ENCODE measurements at regions not wholly inside any gene's neighbourhood (a gene's known extent, or its start where the extent isn't known, plus 50 kb on each side); places are given as distances from the start of the nearest gene placed in this dataset.

DNA sequence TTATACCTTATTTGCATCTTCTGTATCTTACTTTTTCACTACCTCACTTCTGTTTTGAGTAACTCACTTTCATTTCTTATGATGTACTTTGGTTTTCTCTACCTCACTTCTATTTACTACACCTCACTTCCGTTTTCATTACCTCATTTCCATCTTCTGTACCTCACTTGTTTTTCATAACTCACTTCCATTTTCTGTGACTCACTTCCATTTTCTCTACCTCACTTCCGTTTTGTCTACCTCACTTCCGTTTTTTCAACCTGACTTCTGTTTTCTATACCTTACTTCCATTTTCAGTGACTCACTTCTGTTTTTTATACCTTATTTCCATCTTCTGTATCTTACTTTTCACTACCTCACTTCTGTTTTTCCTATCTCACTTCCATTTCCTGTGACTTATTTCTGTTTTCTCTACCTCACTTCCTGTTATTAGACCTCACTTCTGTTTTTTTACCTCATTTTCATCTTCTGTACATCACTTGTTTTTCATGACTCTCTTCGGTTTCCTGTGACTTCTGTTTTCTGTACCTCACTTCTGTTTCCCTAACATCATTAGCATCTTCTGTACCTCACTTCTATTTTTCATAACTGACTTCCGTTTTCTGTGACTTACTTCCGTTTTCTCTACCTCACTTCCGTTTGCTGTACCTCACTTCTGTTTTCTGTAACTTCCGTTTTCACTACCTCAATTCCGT, 493.1 kb upstream of the AKR1E2 start:
- Histone ChIP-seq H3K27me3 (ENCODE audit: insufficient read depth, low read length, poor library complexity) (no peaks in the 10 kb centered on the region), H3K27ac (ENCODE audit: low read length) (no peak overlapping the region), H3K9ac (ENCODE audit: low read depth, low read length) (no peak overlapping the region), H3K79me2 (ENCODE audit: insufficient read depth, low read length) (no peaks in the 10 kb centered on the region), H4K20me1 (ENCODE audit: insufficient read depth, low read length) (no peaks in the 10 kb centered on the region), H2AFZ (ENCODE audit: low read depth, low read length) (no peak overlapping the region), H3K4me3 (ENCODE audit: low read depth in 1 of 2, low read length in 2 of 2) (no peak overlapping the region), H3K36me3 (ENCODE audit: insufficient read depth, low read length) (no peaks in the 10 kb centered on the region), H3K9me3 (ENCODE audit: insufficient read depth, low read length, severe bottlenecking) (no peaks in the 10 kb centered on the region), H3K4me1 (ENCODE audit: insufficient read depth, low read length) (no peaks in the 10 kb centered on the region), H3K4me2 (ENCODE audit: insufficient read depth, low read length) (no peak overlapping the region)
- no peak for DNase-seq
- ATAC-seq (ENCODE audit: insufficient read depth, low read depth) = no peak
- TF ChIP-seq, protein P1, sequence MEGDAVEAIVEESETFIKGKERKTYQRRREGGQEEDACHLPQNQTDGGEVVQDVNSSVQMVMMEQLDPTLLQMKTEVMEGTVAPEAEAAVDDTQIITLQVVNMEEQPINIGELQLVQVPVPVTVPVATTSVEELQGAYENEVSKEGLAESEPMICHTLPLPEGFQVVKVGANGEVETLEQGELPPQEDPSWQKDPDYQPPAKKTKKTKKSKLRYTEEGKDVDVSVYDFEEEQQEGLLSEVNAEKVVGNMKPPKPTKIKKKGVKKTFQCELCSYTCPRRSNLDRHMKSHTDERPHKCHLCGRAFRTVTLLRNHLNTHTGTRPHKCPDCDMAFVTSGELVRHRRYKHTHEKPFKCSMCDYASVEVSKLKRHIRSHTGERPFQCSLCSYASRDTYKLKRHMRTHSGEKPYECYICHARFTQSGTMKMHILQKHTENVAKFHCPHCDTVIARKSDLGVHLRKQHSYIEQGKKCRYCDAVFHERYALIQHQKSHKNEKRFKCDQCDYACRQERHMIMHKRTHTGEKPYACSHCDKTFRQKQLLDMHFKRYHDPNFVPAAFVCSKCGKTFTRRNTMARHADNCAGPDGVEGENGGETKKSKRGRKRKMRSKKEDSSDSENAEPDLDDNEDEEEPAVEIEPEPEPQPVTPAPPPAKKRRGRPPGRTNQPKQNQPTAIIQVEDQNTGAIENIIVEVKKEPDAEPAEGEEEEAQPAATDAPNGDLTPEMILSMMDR (IDR thresholded peaks at IDR 0.05; ENCODE audit: borderline replicate concordance, extremely low read depth, low read length, poor library complexity, severe bottlenecking) = no peak
- TF ChIP-seq EZH2 (IDR thresholded peaks at IDR 0.05; ENCODE audit: borderline replicate concordance, low read depth, low read length, severe bottlenecking) = no peak

DNA sequence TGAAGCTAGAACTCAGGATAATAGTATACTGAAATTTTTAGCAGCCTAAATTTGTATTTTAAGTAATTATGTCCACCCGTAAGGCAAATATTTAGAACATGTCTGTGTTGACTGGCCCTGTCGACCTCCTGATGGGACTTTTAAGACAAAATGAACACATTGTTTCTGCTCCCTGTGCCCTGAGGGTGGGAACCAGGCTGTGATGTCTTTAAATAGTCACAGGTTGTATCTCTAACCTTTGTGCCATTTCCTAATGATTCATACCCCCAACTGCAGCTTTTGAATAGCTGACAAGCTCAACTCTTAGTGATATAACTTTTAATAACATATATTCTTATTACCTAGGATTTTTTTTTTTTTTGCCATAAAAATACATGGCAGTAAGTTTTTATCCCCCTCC, 494.9 kb upstream of the AKR1E2 start:
- H3K4me2 ChIP-seq (ENCODE audit: insufficient read depth, low read length) = no peak overlapping the region
- no peak overlapping the region for H3K27ac ChIP-seq (ENCODE audit: low read length)
- no peak for TF ChIP-seq EZH2 (IDR thresholded peaks at IDR 0.05; ENCODE audit: borderline replicate concordance, low read depth, low read length, severe bottlenecking)
- TF ChIP-seq, protein P1 (IDR thresholded peaks at IDR 0.05; ENCODE audit: borderline replicate concordance, extremely low read depth, low read length, poor library complexity, severe bottlenecking) = no peak
- H2AFZ ChIP-seq (ENCODE audit: low read depth, low read length) = no peak overlapping the region
- H3K79me2 ChIP-seq (ENCODE audit: insufficient read depth, low read length) = no peaks in the 10 kb centered on the region
- no peak overlapping the region for H3K4me3 ChIP-seq (ENCODE audit: low read depth in 1 of 2, low read length in 2 of 2)
- no peak for ATAC-seq (ENCODE audit: insufficient read depth, low read depth)
- H3K27me3 ChIP-seq (ENCODE audit: insufficient read depth, low read length, poor library complexity) = no peaks in the 10 kb centered on the region
- H3K36me3 ChIP-seq (ENCODE audit: insufficient read depth, low read length) = no peaks in the 10 kb centered on the region
- no peak overlapping the region for H3K9ac ChIP-seq (ENCODE audit: low read depth, low read length)
- no peak for DNase-seq
- no peaks in the 10 kb centered on the region for H3K4me1 ChIP-seq (ENCODE audit: insufficient read depth, low read length)
- no peaks in the 10 kb centered on the region for H4K20me1 ChIP-seq (ENCODE audit: insufficient read depth, low read length)
- no peaks in the 10 kb centered on the region for H3K9me3 ChIP-seq (ENCODE audit: insufficient read depth, low read length, severe bottlenecking)

DNA sequence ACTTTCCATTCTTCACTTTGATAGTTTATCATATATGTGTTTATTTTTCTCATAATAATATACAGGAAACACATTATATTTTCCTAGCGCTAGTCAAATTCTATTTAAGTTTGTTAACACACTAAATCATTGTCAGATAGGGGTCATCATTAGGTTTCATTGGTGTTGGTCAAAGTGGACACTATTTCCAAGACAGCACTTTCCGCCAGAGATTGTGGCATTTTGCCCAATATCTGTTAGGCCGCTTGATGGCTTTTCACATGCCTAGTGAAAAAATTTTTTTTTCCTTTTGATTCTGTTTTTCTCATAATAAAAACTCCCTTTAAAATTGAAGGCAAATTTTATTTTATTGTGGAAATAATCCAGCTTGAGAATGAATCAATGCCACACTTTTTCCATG, 495.4 kb upstream of the AKR1E2 start:
- Histone ChIP-seq H3K4me1 (ENCODE audit: insufficient read depth, low read length) (no peaks in the 10 kb centered on the region), H3K79me2 (ENCODE audit: insufficient read depth, low read length) (no peaks in the 10 kb centered on the region), H3K4me2 (ENCODE audit: insufficient read depth, low read length) (no peak overlapping the region), H3K4me3 (ENCODE audit: low read depth in 1 of 2, low read length in 2 of 2) (no peak overlapping the region), H3K27ac (ENCODE audit: low read length) (no peak overlapping the region), H3K27me3 (ENCODE audit: insufficient read depth, low read length, poor library complexity) (no peaks in the 10 kb centered on the region), H2AFZ (ENCODE audit: low read depth, low read length) (no peak overlapping the region), H3K9me3 (ENCODE audit: insufficient read depth, low read length, severe bottlenecking) (no peaks in the 10 kb centered on the region), H3K9ac (ENCODE audit: low read depth, low read length) (no peak overlapping the region), H4K20me1 (ENCODE audit: insufficient read depth, low read length) (no peaks in the 10 kb centered on the region), H3K36me3 (ENCODE audit: insufficient read depth, low read length) (no peaks in the 10 kb centered on the region)
- ATAC-seq (ENCODE audit: insufficient read depth, low read depth) (no peak), DNase-seq (no peak)
- no peak for TF ChIP-seq EZH2 (IDR thresholded peaks at IDR 0.05; ENCODE audit: borderline replicate concordance, low read depth, low read length, severe bottlenecking)
- TF ChIP-seq, protein P1 (IDR thresholded peaks at IDR 0.05; ENCODE audit: borderline replicate concordance, extremely low read depth, low read length, poor library complexity, severe bottlenecking) = no peak

All from DND-41 (cell line).